Activated CD8-positive, alpha-beta memory T cell treated with anti-CD3 and anti-CD28 coated beads, Interleukin-2, amount 50 U/mL, for 1 hour (primary cell): ENCODE measurements at regions not wholly inside any gene's neighbourhood (a gene's known extent, or its start where the extent isn't known, plus 50 kb on each side); places are given as distances from the start of the nearest gene placed in this dataset.

Experiments
- DNase-seq: peaks from one replicate; pipeline ENCODE4 v3.0.0-alpha.2; 2020; ENCODE audit errors: extremely low read depth

DNA sequence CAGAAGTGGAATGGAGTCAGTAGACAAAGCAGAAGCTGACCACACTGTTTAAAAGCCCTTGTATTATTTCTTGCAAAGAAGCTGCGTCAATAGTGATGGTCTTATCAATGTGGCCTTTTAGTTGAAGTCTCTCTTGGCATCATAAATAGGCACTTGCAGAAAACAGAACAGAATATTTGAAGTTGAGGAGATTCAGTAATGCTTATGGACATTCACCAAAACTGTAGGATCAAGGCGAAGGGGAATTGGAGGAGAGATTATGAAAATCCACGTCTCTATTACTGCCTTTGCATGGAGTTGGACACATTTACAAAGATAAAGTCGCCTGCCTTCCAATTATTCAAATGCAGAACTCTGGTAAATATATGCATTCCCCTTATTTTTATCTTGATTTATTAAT is 1482.8 kb downstream of the EFNB2 start:
- no peak for DNase-seq

DNA sequence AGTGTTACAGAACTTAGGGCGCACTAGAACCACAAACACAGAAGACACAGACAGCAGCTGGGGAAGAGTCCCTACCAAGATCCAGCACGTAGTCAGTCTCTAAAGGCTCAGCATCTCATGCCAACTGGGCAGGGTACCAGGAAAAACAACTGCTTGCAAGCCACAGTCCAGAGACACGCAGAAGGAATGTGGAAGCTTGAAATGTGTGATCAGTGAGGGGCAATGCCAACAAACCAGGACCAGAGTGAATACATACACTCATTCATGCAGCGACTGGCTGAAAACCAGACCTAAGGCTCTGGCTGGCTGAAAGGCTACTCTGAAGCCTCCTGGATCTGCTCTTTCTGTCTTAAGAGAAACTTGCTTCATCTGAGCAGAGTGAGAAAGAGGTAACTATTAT is 1484.8 kb downstream of the EFNB2 start:
- no peak for DNase-seq

- no peak for DNase-seq
Measured at GRCh38 chr13:105048677-105049076, 1486.8 kb downstream of the EFNB2 start.

DNA sequence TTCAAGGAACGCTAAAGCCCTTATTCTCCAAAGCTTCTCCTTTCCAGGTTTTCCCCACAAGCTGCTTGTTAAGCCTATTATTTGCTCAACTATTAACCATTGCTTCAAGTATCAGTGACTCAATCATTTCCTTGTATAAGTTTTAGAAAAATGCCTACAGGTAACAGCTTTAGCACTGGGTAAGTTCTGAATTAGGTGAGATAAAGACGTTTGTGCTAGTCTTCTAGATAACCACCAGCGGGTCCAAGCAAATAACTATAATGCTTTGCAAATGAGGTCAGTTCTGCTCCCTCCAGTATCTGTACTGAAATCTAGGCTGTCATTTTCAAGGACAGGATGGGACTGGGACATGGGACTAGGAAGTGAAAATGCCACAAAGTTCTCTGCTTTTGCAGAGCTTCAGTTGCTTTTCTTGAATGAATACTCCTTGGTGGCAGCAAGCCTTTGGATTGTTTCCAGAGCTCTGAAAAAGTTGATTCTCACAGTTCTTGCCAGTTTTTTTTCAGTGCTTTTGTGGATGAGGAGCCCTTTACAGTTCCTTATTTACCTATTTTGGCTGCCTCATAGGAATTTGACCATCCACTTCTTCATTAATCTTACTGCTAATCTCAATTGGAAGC is 1487.7 kb downstream of the EFNB2 start:
- no peak for DNase-seq

DNA sequence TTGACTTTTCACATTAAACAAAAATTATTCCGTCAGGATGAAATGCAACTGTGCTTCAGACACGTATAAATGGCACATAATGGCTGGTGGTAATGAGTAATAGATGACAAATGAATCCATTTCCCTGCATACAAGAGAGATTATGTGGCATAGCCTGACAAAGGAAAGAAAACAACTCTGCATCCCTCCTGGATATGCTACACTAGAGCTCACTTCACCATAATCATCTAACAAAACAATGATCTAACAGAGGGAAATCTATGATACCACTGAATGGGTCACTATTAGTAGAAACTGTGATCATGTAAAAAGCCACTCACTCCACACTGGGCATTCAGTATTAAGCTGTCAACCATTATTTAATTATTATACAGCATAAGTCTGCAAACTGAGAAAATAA is 1498.4 kb downstream of the EFNB2 start:
- DNase-seq: no peak

DNA sequence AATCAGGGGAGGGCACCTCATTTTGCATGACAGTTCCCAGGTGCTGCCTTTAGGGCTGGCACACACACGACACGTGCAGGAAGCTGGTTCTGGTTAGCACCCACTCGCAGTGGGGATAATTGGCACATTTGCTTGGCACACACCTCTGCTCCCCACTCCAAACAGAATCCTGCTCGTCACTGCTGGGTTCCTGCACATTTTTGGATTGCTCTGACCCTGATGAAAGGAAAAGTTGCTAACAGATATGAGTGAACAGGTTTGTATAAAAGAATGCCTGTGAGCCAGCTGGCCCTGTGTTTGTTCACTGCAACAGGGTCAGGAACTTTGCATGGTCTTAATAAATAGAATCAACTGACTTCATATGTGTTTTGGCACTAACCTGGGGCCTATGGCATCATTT is 1500.4 kb downstream of the EFNB2 start:
- DNase-seq: no peak

DNA sequence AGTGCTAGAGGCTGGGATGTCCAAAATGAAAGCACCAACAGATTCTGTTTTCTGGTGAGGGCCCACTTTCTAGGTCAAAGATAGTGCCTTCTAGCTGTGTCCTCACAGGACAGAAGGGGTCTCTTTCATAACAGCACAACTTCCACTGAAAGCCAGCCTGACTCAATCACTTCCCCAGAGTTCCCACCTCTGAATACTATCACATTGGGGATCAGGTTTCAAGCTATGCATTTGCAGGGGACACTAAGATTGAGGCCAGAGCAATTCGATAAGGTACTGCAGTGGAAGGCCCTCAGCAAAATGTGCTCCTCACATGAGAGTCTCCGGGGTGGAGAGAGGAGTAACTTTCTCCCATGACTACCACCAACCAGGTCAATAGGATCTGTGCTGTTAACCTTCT is 1501.5 kb downstream of the EFNB2 start:
- DNase-seq: no peak

DNA sequence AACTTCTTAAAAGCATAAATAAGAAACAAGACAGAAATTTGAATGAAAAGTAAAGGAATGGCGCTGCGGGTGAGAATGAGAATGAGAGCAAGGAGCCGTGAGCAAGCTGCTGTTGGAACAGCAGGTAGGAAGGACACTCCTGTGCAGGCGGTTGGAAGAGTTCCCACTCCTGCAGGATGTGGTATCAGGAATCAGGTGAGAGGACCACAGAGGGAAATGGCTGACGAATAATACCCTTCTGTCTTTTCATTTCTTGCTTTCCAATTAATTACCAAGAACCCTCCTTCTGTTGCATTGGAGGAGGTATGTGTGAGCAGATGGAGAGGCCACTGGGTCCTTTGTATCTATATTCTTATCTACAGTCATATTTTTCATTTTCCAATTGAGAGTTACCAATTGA is 1504.2 kb downstream of the EFNB2 start:
- DNase-seq: no peak

GRCh38 chr13:105030851-105031250 is 1504.6 kb downstream of the EFNB2 start:
- no peak for DNase-seq

DNA sequence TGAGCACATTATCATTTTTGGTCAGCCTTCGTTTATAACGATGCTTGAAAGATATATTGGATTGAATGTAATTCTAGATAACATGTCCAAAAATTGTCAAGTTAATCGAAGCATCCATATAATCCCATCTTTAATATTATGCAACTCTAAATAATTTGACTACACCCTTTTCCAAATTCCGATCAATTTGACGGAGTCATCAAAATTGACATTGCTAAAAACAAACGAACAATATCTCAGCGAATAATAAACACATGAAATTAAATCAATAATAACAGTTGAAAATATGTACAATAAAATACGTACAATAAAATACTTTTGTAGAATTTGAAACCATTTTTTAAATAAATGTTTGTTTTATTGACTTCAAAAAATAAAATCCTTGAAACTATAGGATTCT is 1516.4 kb downstream of the EFNB2 start:
- DNase-seq: no peak

DNA sequence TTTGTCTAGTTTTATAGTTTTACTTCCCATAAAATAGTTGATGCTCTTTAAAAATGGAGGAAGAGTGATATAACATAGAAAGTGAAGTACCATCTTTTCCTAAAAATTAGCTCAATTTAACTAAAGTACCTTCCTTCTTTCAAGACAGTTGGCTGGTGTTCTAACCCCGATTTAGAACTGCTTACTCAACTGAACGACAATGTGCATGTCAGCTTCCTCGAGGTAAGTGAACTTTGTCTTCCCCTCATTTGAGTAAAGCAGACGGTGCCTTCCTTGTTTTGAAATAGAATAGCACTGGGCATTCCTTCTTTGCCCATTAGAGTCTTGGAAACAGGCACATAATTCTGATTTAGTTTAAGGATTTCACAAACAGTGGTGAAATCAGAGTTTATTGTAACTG is 1519.2 kb downstream of the EFNB2 start:
- no peak for DNase-seq

GRCh38 chr13:105008604-105009003 is 1526.9 kb downstream of the EFNB2 start:
- no peak for DNase-seq

- no peak for DNase-seq
Measured at GRCh38 chr13:105007166-105007808, 1528.2 kb downstream of the EFNB2 start.

DNA sequence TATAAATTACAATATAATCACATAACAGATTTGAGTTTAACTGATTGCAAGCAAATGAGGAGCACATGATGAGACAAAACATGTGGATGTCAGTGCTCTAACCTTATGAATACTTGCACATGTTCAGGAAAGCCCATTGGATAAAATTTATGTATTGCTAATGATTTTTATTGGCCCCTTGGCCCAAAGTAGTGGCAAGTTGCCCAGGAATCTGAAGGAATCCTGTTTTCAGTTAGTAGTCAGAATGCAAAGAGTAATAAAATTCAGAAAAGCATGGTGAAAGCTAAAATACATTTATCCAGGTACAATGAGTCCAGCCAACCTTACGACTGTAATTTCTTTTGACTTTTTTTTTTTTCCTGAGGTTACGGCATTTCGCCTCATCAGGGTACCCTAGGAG is 1539.4 kb downstream of the EFNB2 start:
- no peak for DNase-seq

DNA sequence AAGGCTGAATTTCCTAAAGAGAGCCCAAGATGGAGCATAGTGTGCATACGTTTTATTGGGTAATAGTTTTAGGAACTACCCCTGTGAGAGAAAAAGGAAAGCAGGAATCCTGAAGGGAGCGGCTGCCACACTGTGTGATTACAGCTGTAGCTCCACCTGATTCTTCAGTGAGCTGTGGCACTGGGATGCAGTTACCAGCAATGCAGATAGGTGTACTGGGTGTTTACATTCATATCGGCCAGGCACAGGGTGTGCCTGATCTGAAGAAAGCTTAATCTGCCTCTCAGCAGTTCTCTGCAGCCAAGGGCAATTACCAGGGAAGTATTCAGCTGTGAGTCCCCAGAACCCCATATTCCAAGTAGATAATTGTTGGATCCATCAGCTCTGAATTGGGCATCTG is 1541.8 kb downstream of the EFNB2 start:
- no peak for DNase-seq

DNA sequence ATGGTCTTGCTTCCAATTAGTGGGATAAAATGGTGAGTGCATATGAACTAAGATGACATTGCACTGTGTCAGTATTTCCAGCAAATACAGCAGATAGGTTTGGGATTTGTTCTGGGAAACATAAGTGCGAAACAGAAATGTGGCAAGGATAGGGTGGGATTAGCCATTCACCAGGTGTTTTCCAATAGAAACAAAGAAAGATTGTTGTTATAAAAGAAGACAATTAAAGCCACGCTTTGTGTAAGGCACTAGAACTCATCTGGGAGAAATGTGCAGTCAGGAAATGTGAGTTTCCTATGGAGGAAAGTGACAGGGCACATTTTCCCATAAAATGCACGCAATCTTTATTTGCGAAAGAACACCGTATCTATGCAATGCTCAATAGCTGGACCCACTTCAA is 1547.8 kb downstream of the EFNB2 start:
- DNase-seq: no peak

GRCh38 chr13:104984296-104984818 is 1551.1 kb downstream of the EFNB2 start:
- DNase-seq: peak; percentile 4

DNA sequence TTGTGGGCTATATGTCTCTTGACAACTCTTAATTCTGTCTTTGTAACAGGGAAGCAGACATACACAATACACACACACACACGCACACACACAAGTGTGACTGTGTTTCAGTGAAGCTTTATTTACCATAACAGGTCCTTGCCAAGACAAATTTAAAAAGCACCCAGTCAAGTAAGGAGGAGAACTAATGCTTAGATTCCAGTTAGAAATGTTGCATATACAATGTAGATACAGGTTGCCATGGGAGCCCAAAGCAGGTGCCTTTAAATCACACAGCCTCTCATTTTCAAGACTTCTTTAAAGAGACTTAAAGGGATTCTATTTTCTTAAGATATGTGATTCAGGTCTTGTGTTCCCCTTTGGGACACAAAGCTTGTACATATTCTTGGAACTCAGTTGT is 1551.9 kb downstream of the EFNB2 start:
- no peak for DNase-seq

- DNase-seq: no peak
Measured at GRCh38 chr13:104980586-104980985, 1554.9 kb downstream of the EFNB2 start.

- DNase-seq: no peak
Measured at GRCh38 chr13:104979281-104980030, 1556.0 kb downstream of the EFNB2 start.

DNA sequence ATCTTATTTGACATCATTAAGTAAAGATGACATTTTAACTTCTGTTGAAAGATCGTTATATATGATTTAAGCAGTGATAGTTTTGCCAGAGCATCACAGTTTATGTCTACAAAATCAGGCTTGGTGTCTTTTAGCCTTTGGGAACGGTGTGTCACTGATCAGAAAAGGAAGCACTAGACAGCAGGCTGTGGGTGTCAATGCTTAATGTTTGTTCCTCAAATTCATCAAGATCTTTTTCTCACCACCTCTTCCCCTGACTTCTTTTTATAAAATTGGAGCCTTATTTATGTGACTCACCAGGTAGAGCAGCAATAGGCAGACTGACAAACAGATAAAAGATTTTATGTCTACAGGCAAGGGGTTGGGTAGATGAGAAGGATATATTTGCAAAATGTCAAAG is 1558.5 kb downstream of the EFNB2 start:
- no peak for DNase-seq

GRCh38 chr13:104975272-104975671 is 1560.2 kb downstream of the EFNB2 start:
- no peak for DNase-seq

DNA sequence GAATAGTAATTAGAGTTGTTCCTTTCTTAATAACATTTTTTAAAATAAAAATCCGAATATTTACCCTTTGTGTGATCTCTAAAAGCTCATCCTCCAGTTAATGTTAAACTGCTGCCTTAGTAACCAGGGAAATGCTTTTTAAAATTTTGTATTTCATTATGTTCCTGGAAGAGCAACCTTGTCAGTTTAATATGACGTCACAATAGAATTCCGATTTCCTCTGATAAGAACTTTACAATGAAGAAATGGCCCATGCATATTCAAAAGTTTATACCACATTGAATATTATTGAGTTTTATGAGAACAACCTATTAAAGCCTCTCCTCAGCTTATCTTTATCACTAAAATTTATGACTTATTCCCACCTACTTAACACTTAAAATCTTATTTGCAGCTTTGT is 1566.6 kb downstream of the EFNB2 start:
- no peak for DNase-seq
